GM12878 (cell line): ENCODE measurements at regions not wholly inside any gene's neighbourhood (a gene's known extent, or its start where the extent isn't known, plus 50 kb on each side); places are given as distances from the start of the nearest gene placed in this dataset.

Source experiments
- ATAC-seq: fragments of 200-7000 bp; cut with Tn5 transposase; 3 replicates; pipeline ENCODE4 v1.9.1; 2020; ENCODE audit warnings: mild to moderate bottlenecking, moderate library complexity
- BruUV-seq: library from RNA; stranded (reverse); fragments of 400-500 nt; replicated peaks from 2 replicates; lab custom pipeline; 2021; lab: Mats Ljungman, UMichigan
- CTCF ChIA-PET: fragments of 300-600 bp; sonication (Branson Sonifier 250); formaldehyde crosslinking; extraction: SDS; loops from one replicate; lab custom pipeline; 2021; ENCODE audit warnings: inconsistent platforms; lab: Yijun Ruan, JAX
- POLR2A ChIA-PET: fragments of 350-600 bp; formaldehyde crosslinking; extraction: SDS; loops from one replicate; lab custom pipeline; 2021; ENCODE audit warnings: inconsistent platforms; lab: Charles Lee
- RAD21 ChIA-PET: fragments of 300-600 bp; sonication (Branson Sonifier 250); formaldehyde crosslinking; loops from one replicate; lab custom pipeline; 2023; ENCODE audit warnings: antibody characterized with exemption; ENCODE audit not compliant: unreplicated experiment; lab: Charles Lee
- SMC1A ChIA-PET: fragments of 300-600 bp; sonication (Branson Sonifier 250); formaldehyde crosslinking; loops from one replicate; lab custom pipeline; 2023; ENCODE audit not compliant: unreplicated experiment, uncharacterized antibody; lab: Charles Lee
- DNase-seq: peaks from one replicate; pipeline ENCODE4 v3.0.0-alpha.2; 2011; ENCODE audit warnings: low read depth, low spot score
- FAIRE-seq: peaks from 3 replicates; lab custom pipeline; 2011; peaks lifted over from hg19 to GRCh38; lab: Jason Lieb, UNC
- H2AFZ ChIP-seq: 2 replicates; pipeline ENCODE4 v1.6.0; 2011; ENCODE audit warnings: low read depth, low read length, control low read depth; ENCODE audit not compliant: control insufficient read depth
- H3K27ac ChIP-seq: 2 replicates; pipeline ENCODE4 v1.5.1; 2011; ENCODE audit warnings: control low read depth; ENCODE audit not compliant: control insufficient read depth, insufficient read depth
- H3K27me3 ChIP-seq, 2 experiments: replicated peaks in 1 of 2; 2 replicates each; pipeline versions ENCODE4 v1.6.0 to v1.6.1; 2011; ENCODE audit warnings: low read length in 1 of 2; ENCODE audit not compliant: control insufficient read depth in 2 of 2, insufficient read depth in 2 of 2
- H3K36me3 ChIP-seq, 2 experiments: 2 replicates each; pipeline ENCODE4 v1.5.1; 2011; ENCODE audit warnings: low read length in 1 of 2; ENCODE audit not compliant: control insufficient read depth in 2 of 2, insufficient read depth in 2 of 2
- H3K4me1 ChIP-seq: 2 replicates; pipeline ENCODE4 v1.6.1; 2011; ENCODE audit warnings: mild to moderate bottlenecking, low read length, moderate library complexity, mixed read lengths; ENCODE audit not compliant: control insufficient read depth, insufficient read depth
- H3K4me2 ChIP-seq: 2 replicates; pipeline ENCODE4 v1.6.0; 2011; ENCODE audit warnings: control low read depth; ENCODE audit not compliant: control insufficient read depth, insufficient read depth
- H3K4me3 ChIP-seq: fragments of 200-600 bp; sonication (generic); 2 replicates; pipeline ENCODE4 v1.5.1; 2016
- H3K79me2 ChIP-seq: 2 replicates; pipeline ENCODE4 v1.6.0; 2011; ENCODE audit warnings: low read length; ENCODE audit not compliant: control insufficient read depth, insufficient read depth
- H3K9ac ChIP-seq: 2 replicates; pipeline ENCODE4 v1.8.0; 2011; ENCODE audit warnings: low read length, control low read depth, mixed read lengths; ENCODE audit not compliant: control insufficient read depth, insufficient read depth
- H3K9me3 ChIP-seq: replicated peaks from 3 replicates; pipeline ENCODE4 v1.5.1; 2011; ENCODE audit warnings: mild to moderate bottlenecking, low read length; ENCODE audit not compliant: control insufficient read depth, insufficient read depth
- H4K20me1 ChIP-seq: 2 replicates; pipeline ENCODE4 v1.6.0; 2011; ENCODE audit not compliant: control insufficient read depth, insufficient read depth
- ATF7 ChIP-seq: fragments of 450-650 bp; IDR thresholded peaks from 2 replicates; pipeline ENCODE4 v1.6.1; 2016; ENCODE audit warnings: low read depth, mild to moderate bottlenecking
- BHLHE40 ChIP-seq, 2 experiments: fragments of 450-650 bp in 1 of 2; IDR thresholded peaks; 2 replicates each; pipeline ENCODE4 v1.6.1; 2011 to 2017; ENCODE audit warnings: low read depth in 2 of 2, borderline replicate concordance in 1 of 2, improper control_type of control experiment in 1 of 2, low read length in 1 of 2, mild to moderate bottlenecking in 1 of 2
- CHD2 ChIP-seq: IDR thresholded peaks from 2 replicates; pipeline ENCODE4 v1.6.1; 2011; ENCODE audit warnings: low read depth, low read length, improper control_type of control experiment, borderline replicate concordance
- DPF2 ChIP-seq: fragments of 450-650 bp; IDR thresholded peaks from 2 replicates; pipeline ENCODE4 v1.6.1; 2017; ENCODE audit warnings: mild to moderate bottlenecking
- EED ChIP-seq: sonication (generic); IDR thresholded peaks from 2 replicates; pipeline ENCODE4 v1.6.1; 2016; ENCODE audit warnings: antibody characterized with exemption, low read depth
- FOXM1 ChIP-seq: IDR thresholded peaks from 2 replicates; pipeline ENCODE4 v1.6.1; 2012; ENCODE audit warnings: low read depth, mild to moderate bottlenecking, inconsistent platforms, low read length, moderate library complexity
- HCFC1 ChIP-seq: fragments of 150-350 bp; IDR thresholded peaks from 2 replicates; pipeline ENCODE4 v1.6.1; 2014; ENCODE audit warnings: low read length
- KDM1A ChIP-seq: fragments of 200-600 bp; sonication (generic); IDR thresholded peaks from 2 replicates; pipeline ENCODE4 v1.6.1; 2016; ENCODE audit warnings: borderline replicate concordance
- NBN ChIP-seq: fragments of 450-650 bp; IDR thresholded peaks from 2 replicates; pipeline ENCODE4 v1.6.1; 2016
- NFXL1 ChIP-seq: fragments of 450-650 bp; IDR thresholded peaks from 2 replicates; pipeline ENCODE4 v1.6.1; 2017; ENCODE audit warnings: antibody characterized with exemption, mild to moderate bottlenecking, borderline replicate concordance
- NFYB ChIP-seq: IDR thresholded peaks from 2 replicates; pipeline ENCODE4 v1.6.1; 2011; ENCODE audit warnings: low read depth, mild to moderate bottlenecking, low read length, improper control_type of control experiment, moderate library complexity; ENCODE audit not compliant: insufficient read depth
- RCOR1 ChIP-seq: conservative IDR thresholded peaks from 2 replicates; pipeline ENCODE4 v1.6.1; 2012; ENCODE audit warnings: low read depth, low read length, improper control_type of control experiment
- SIX5 ChIP-seq: IDR thresholded peaks from 2 replicates; pipeline ENCODE4 v1.6.1; 2011; ENCODE audit warnings: mild to moderate bottlenecking, low read depth, low read length, moderate library complexity; ENCODE audit not compliant: severe bottlenecking
- TCF12 ChIP-seq: IDR thresholded peaks from 2 replicates; pipeline ENCODE4 v1.6.1; 2011; ENCODE audit warnings: low read depth, mild to moderate bottlenecking, low read length
- ZNF622 ChIP-seq: fragments of 450-650 bp; IDR thresholded peaks from 2 replicates; pipeline ENCODE4 v1.6.1; 2017; ENCODE audit warnings: mild to moderate bottlenecking, inconsistent platforms
- WGBS: methylation state at CpG from one replicate; pipeline ENCODE4 v1.1.6; 2016; ENCODE audit warnings: low lambda C conversion rate; ENCODE audit not compliant: insufficient replicate concordance, insufficient coverage; ENCODE audit errors: missing lambda C conversion rate; 5-methylcytosine and 5-hydroxymethylcytosine counted together
- in situ Hi-C: fragments of 300-500 bp; cut with MboI; formaldehyde crosslinking; loops from 9 replicates; pipeline ENCODE4 v1.14.3; 2018; ENCODE audit warnings: mixed read lengths
- intact Hi-C: fragments of 100-400 bp; cut with micrococcal nuclease; formaldehyde crosslinking; loops from one replicate; pipeline ENCODE4 v1.14.2; 2022; ENCODE audit not compliant: unreplicated experiment
- TF ChIP-seq, protein P1 (sequence below): fragments of 450-650 bp; IDR thresholded peaks from 2 replicates; pipeline ENCODE4 v1.6.1; 2017; ENCODE audit warnings: mild to moderate bottlenecking, moderate library complexity
- TF ChIP-seq, protein P2 (sequence below): IDR thresholded peaks from 2 replicates; pipeline ENCODE4 v1.6.1; 2012; ENCODE audit warnings: low read length, inconsistent platforms
- TF ChIP-seq, protein P3 (sequence below): IDR thresholded peaks from 2 replicates; pipeline ENCODE4 v1.6.1; 2011; ENCODE audit warnings: borderline replicate concordance, low read depth, mild to moderate bottlenecking, moderate library complexity, low read length; ENCODE audit not compliant: insufficient read depth, poor library complexity, severe bottlenecking

DNA sequence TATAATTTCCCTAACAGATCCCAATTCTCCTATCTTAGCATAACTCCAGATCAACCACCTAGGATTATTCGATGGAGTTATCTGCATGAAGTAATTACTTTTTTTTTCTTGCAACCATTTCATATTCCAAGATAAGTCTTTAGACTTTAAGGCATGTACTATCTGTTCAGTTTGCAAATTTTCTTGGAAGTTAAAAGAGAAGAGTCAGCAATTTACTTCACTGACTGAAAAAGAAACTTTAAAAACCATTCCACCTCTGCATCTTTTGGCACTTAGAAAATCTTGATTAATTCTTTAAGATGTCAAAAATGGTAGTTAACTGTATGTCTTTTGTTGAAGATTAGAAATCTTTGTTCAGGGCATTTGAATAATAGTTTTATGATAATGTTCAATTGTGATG is 830.5 kb upstream of the KLHL29 start:
- Histone ChIP-seq H3K4me1 (no peaks in the 10 kb centered on the region), H3K4me2 (no peak overlapping the region), H3K4me3 (no peak overlapping the region), H3K36me3 (no peaks in the 10 kb centered on the region), H3K27ac (no peak overlapping the region), H3K9ac (no peak overlapping the region), H3K79me2 (no peaks in the 10 kb centered on the region), H3K9me3 (no peaks in the 10 kb centered on the region), H3K27me3 (no peaks in the 10 kb centered on the region), H4K20me1 (no peaks in the 10 kb centered on the region), H2AFZ (no peak overlapping the region)
- no peak for DNase-seq
- no TSS peak for BruUV-seq
- ChIA-PET SMC1A (no interaction called here), POLR2A (no interaction called here), CTCF (no interaction called here), RAD21 (no interaction called here)
- in situ Hi-C loops, result no loop called here
- no peak for TF ChIP-seq RCOR1
- no peak for TF ChIP-seq NBN
- no peak for TF ChIP-seq ZNF622
- TF ChIP-seq TCF12, result no peak
- TF ChIP-seq HCFC1, result no peak
- TF ChIP-seq, protein P1, sequence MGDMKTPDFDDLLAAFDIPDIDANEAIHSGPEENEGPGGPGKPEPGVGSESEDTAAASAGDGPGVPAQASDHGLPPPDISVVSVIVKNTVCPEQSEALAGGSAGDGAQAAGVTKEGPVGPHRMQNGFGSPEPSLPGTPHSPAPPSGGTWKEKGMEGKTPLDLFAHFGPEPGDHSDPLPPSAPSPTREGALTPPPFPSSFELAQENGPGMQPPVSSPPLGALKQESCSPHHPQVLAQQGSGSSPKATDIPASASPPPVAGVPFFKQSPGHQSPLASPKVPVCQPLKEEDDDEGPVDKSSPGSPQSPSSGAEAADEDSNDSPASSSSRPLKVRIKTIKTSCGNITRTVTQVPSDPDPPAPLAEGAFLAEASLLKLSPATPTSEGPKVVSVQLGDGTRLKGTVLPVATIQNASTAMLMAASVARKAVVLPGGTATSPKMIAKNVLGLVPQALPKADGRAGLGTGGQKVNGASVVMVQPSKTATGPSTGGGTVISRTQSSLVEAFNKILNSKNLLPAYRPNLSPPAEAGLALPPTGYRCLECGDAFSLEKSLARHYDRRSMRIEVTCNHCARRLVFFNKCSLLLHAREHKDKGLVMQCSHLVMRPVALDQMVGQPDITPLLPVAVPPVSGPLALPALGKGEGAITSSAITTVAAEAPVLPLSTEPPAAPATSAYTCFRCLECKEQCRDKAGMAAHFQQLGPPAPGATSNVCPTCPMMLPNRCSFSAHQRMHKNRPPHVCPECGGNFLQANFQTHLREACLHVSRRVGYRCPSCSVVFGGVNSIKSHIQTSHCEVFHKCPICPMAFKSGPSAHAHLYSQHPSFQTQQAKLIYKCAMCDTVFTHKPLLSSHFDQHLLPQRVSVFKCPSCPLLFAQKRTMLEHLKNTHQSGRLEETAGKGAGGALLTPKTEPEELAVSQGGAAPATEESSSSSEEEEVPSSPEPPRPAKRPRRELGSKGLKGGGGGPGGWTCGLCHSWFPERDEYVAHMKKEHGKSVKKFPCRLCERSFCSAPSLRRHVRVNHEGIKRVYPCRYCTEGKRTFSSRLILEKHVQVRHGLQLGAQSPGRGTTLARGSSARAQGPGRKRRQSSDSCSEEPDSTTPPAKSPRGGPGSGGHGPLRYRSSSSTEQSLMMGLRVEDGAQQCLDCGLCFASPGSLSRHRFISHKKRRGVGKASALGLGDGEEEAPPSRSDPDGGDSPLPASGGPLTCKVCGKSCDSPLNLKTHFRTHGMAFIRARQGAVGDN, result no peak
- TF ChIP-seq NFYB, result no peak
- no peak for TF ChIP-seq FOXM1
- TF ChIP-seq EED, result no peak
- no peak for TF ChIP-seq SIX5
- TF ChIP-seq NFXL1, result no peak
- TF ChIP-seq, protein P2, sequence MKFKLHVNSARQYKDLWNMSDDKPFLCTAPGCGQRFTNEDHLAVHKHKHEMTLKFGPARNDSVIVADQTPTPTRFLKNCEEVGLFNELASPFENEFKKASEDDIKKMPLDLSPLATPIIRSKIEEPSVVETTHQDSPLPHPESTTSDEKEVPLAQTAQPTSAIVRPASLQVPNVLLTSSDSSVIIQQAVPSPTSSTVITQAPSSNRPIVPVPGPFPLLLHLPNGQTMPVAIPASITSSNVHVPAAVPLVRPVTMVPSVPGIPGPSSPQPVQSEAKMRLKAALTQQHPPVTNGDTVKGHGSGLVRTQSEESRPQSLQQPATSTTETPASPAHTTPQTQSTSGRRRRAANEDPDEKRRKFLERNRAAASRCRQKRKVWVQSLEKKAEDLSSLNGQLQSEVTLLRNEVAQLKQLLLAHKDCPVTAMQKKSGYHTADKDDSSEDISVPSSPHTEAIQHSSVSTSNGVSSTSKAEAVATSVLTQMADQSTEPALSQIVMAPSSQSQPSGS, result no peak
- TF ChIP-seq, protein P3, sequence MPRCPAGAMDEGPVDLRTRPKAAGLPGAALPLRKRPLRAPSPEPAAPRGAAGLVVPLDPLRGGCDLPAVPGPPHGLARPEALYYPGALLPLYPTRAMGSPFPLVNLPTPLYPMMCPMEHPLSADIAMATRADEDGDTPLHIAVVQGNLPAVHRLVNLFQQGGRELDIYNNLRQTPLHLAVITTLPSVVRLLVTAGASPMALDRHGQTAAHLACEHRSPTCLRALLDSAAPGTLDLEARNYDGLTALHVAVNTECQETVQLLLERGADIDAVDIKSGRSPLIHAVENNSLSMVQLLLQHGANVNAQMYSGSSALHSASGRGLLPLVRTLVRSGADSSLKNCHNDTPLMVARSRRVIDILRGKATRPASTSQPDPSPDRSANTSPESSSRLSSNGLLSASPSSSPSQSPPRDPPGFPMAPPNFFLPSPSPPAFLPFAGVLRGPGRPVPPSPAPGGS, result no peak
- no peak for TF ChIP-seq CHD2
- no peak for TF ChIP-seq KDM1A
- no peak for TF ChIP-seq ATF7
- TF ChIP-seq DPF2, result no peak
- no peak for TF ChIP-seq BHLHE40 (IDR thresholded peaks at IDR 0.05; ENCODE audit: borderline replicate concordance in 1 of 2, low read depth in 2 of 2, low read length in 1 of 2)
- intact Hi-C loops, result no loop called here
- ATAC-seq, result no peak
- 0% methylated on average over 1 of the region's 1 CpG for WGBS
- no peak for FAIRE-seq
